ENCODE measurements at regions not wholly inside any gene's neighbourhood (a gene's known extent, or its start where the extent isn't known, plus 50 kb on each side); places are given as distances from the start of the nearest gene placed in this dataset.

DNA sequence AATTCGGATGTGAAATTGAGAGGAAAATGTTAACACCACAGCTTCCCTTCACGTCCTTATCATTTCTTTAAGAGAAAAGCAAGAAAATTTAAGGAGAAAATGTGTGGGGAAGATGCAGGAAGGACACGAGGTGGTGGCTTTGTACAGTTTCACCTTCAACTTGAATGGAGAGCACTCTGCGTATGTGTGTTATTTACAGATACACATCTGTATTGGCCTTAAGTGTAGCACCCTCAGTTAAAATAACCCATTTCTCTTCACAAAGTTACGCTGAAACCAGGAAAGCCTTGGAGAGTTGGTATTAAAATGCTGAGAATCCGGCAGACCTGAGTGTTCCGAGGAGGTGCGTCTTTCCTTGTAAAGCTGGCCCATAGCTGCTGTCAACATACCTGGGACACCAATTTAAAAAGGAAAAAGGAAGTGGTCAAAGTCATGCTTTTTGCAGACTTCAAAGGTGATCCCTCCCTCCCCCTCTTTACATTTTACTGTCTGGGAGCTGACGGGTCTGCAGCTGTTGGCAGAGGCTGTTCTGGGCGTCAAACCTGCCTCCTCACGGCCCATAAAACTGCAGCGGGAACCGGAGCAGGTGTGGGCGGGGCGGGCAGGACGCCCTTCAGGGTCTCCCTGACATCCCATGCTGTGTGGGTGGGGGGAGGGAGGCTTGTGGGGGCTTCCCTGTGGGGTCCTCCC is 61.3 kb upstream of the TBXT start:
- Histone ChIP-seq H3K27me3 (ENCODE audit: insufficient read depth, low read length) (peaks cover 26% of the 10 kb centered on the region), H3K4me1 (ENCODE audit: insufficient read depth, low read length) (peaks cover 8% of the 10 kb centered on the region), H3K4me3 (ENCODE audit: low read length) (no peak overlapping the region), H3K9me3 (ENCODE audit: low read depth, low read length) (no peaks in the 10 kb centered on the region)

DNA sequence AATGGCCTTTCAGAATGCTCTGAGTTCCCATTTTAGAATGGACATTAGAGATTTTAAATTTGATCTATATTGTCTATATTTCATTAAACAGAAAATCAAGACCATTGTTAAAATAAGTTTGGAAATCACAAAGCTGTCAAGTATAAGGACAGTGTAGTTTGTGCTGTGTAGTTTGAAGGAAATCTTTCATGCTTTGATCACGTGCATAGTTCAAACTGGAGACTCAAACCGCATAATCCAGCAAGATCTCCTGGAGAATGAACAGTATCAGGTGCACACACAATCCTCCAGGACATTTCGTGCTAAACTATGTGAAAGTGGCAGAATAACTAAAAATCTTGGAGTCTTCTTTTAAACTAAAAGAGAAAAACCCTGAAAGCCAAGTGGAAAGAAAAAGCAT is 60.8 kb upstream of the TBXT start:
- no peaks in the 10 kb centered on the region for H3K9me3 ChIP-seq (ENCODE audit: low read depth, low read length)
- H3K4me3 ChIP-seq (ENCODE audit: low read length) = no peak overlapping the region
- peaks cover 26% of the 10 kb centered on the region for H3K27me3 ChIP-seq (ENCODE audit: insufficient read depth, low read length)
- H3K4me1 ChIP-seq (ENCODE audit: insufficient read depth, low read length) = peaks cover 8% of the 10 kb centered on the region

DNA sequence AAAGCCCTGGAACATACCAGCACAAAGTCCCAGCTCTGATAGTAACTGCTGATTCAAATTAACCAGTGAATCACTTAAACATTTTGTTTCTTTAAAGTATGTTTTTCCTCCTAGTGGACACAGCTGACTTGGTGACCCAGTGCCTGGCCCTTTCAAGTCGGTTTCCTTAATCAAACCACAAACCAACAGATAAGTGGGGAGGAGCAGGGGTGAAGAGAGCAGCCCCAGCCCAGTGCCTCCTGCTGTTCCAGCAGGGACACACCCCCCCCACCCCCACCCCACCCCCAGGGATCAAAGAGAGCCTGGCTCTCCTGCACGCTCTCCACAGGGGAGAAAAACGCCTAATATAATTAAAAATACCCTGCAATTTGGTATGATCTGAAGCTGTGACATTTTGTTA is 55.4 kb upstream of the TBXT start:
- Histone ChIP-seq H3K9me3 (ENCODE audit: low read depth, low read length) (no peaks in the 10 kb centered on the region), H3K4me3 (ENCODE audit: low read length) (no peak overlapping the region), H3K27me3 (ENCODE audit: insufficient read depth, low read length) (peaks cover 9% of the 10 kb centered on the region), H3K4me1 (ENCODE audit: insufficient read depth, low read length) (no peaks in the 10 kb centered on the region)

DNA sequence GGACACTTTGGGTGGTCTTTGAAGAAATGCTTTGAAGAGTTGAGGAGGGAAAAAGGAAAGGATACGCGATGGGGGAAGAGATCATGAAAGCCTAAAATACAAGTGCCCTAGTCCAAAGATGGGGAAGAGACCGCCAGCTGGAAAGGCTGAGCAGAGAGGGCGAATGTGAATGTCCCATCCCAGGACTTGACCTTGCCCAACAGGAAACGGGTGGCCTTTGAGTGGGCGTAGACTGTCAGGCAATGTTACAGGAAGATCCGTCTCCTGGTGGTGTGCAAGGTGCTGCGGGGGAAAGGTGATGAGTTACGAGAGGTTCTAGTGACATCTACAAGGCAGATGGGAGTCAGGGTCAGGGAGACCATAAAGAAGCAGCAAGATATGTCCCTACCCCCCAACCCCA is 55.0 kb upstream of the TBXT start:
- Histone ChIP-seq H3K27me3 (ENCODE audit: insufficient read depth, low read length) (peaks cover 4% of the 10 kb centered on the region), H3K9me3 (ENCODE audit: low read depth, low read length) (no peaks in the 10 kb centered on the region), H3K4me1 (ENCODE audit: insufficient read depth, low read length) (no peaks in the 10 kb centered on the region), H3K4me3 (ENCODE audit: low read length) (no peak overlapping the region)

DNA sequence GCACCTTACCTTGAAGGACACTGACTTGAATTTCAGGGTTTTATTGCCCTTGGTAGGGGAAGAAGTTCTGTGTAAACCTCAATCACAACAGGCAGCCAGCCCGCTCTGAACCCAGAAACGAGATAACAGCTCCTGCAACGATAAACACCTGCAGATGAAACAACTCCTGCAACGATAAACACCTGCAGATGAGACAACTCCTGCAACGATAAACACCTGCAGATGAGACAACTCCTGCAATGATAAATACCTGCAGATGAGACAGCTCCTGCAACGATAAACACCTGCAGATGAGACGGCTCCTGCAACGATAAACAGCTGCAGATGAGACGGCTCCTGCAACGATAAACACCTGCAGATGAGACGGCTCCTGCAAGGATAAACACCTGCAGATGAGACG is 54.0 kb upstream of the TBXT start:
- Histone ChIP-seq H3K27me3 (ENCODE audit: insufficient read depth, low read length) (no peaks in the 10 kb centered on the region), H3K4me1 (ENCODE audit: insufficient read depth, low read length) (no peaks in the 10 kb centered on the region), H3K4me3 (ENCODE audit: low read length) (no peak overlapping the region), H3K9me3 (ENCODE audit: low read depth, low read length) (no peaks in the 10 kb centered on the region)

DNA sequence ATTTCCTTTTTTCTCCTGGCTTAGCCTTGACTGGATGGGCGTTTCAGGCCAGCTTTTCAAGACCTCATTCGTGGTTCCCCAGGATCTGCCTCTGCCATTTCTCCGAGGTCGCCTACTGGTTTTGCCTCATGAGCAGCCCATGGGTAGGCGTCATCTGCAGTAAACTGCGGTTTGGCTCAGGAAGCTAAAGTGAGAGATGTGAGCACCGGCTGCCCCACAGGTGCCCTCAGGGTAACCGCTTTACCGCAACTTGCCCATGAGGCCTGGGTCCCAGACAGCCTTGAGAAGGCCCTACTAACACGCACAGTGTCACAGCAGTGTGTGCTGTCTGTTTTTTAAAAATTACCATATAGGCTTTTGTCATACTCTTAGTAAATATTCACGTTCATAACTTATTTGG is 53.4 kb upstream of the TBXT start:
- Histone ChIP-seq H3K9me3 (ENCODE audit: low read depth, low read length) (no peaks in the 10 kb centered on the region), H3K27me3 (ENCODE audit: insufficient read depth, low read length) (no peaks in the 10 kb centered on the region), H3K4me3 (ENCODE audit: low read length) (no peak overlapping the region), H3K4me1 (ENCODE audit: insufficient read depth, low read length) (no peaks in the 10 kb centered on the region)
